ENCODE measurements at regions not wholly inside any gene's neighbourhood (a gene's known extent, or its start where the extent isn't known, plus 50 kb on each side); places are given as distances from the start of the nearest gene placed in this dataset.

- no peak overlapping the region for H3K27ac ChIP-seq
- peak in 1 of 8 experiments; percentile 94 for ATAC-seq (replicated peaks in 6 of 8)
- no peak overlapping the region for H3K4me3 ChIP-seq
- 0 to 83% (median 33%) methylated on average over 1 of the region's 1 CpG; no CpG with 5 or more reads in 7 of the 10 experiments for WGBS, 10 experiments
- H3K4me1 ChIP-seq (replicated peaks in 1 of 2) = no peaks in the 10 kb centered on the region
- in situ Hi-C loops (cut with MboI; ENCODE audit: low pct_unique_long_range_greater_than_20kb in 2 of 9, low sequenced_read_pairs in 9 of 9, unreplicated experiment in 9 of 9) = no loop called here
Observed at GRCh38 chrX:128599632-128600031, 547.4 kb upstream of the ACTRT1 start.

- ATAC-seq (replicated peaks in 6 of 8) = peak in 3 of 8 experiments; percentile 35 to 54 (median 43)
- H3K4me1 ChIP-seq (replicated peaks in 1 of 2) = no peaks in the 10 kb centered on the region
- in situ Hi-C loops (cut with MboI; ENCODE audit: low pct_unique_long_range_greater_than_20kb in 2 of 9, low sequenced_read_pairs in 9 of 9, unreplicated experiment in 9 of 9) = no loop called here
- no peak overlapping the region for H3K4me3 ChIP-seq
- no peak overlapping the region for H3K27ac ChIP-seq
- 0 to 78% (median 30%) methylated on average over 1 to 6 of the region's 6 CpGs; no CpG with 5 or more reads in 5 of the 10 experiments for WGBS, 10 experiments
Observed at GRCh38 chrX:128582036-128582435, 529.8 kb upstream of the ACTRT1 start.

- ATAC-seq (replicated peaks in 6 of 8) = peak in 3 of 8 experiments; percentile 95 to 97 (median 96)
- in situ Hi-C loops (cut with MboI; ENCODE audit: low pct_unique_long_range_greater_than_20kb in 2 of 9, low sequenced_read_pairs in 9 of 9, unreplicated experiment in 9 of 9) = no loop called here
- H3K4me3 ChIP-seq = no peak overlapping the region
- H3K27ac ChIP-seq = no peak overlapping the region
- WGBS, 10 experiments = 0 to 30% (median 0%) methylated on average over 1 to 2 of the region's 2 CpGs; no CpG with 5 or more reads in 7 of the 10 experiments
- H3K4me1 ChIP-seq (replicated peaks in 1 of 2) = no peaks in the 10 kb centered on the region
Observed at GRCh38 chrX:128581615-128582014, 529.4 kb upstream of the ACTRT1 start.

GRCh38 chrX:128543114-128543513 lies 490.9 kb upstream of the ACTRT1 start:
- in situ Hi-C loops (cut with MboI; ENCODE audit: low pct_unique_long_range_greater_than_20kb in 2 of 9, low sequenced_read_pairs in 9 of 9, unreplicated experiment in 9 of 9) = no loop called here
- H3K4me1 ChIP-seq (replicated peaks in 1 of 2) = no peaks in the 10 kb centered on the region
- no peak overlapping the region for H3K4me3 ChIP-seq
- no peak for ATAC-seq (replicated peaks in 6 of 8)
- H3K27ac ChIP-seq = no peak overlapping the region
- 83% methylated on average over 1 of the region's 5 CpGs; no CpG with 5 or more reads in 9 of the 10 experiments for WGBS, 10 experiments

GRCh38 chrX:128518508-128518907 lies 466.3 kb upstream of the ACTRT1 start:
- H3K27ac ChIP-seq = no peak overlapping the region
- 17 to 80% (median 43%) methylated on average over 1 to 2 of the region's 3 CpGs; no CpG with 5 or more reads in 6 of the 10 experiments for WGBS, 10 experiments
- H3K4me1 ChIP-seq (replicated peaks in 1 of 2) = no peaks in the 10 kb centered on the region
- in situ Hi-C loops (cut with MboI; ENCODE audit: low pct_unique_long_range_greater_than_20kb in 2 of 9, low sequenced_read_pairs in 9 of 9, unreplicated experiment in 9 of 9) = no loop called here
- ATAC-seq (replicated peaks in 6 of 8) = peak in 3 of 8 experiments; percentile 36 to 60 (median 52)
- H3K4me3 ChIP-seq = no peak overlapping the region

GRCh38 chrX:128517691-128518090 lies 465.5 kb upstream of the ACTRT1 start:
- in situ Hi-C loops (cut with MboI; ENCODE audit: low pct_unique_long_range_greater_than_20kb in 2 of 9, low sequenced_read_pairs in 9 of 9, unreplicated experiment in 9 of 9) = no loop called here
- no peaks in the 10 kb centered on the region for H3K4me1 ChIP-seq (replicated peaks in 1 of 2)
- no peak overlapping the region for H3K27ac ChIP-seq
- 0 to 33% methylated on average over 1 of the region's 3 CpGs; no CpG with 5 or more reads in 8 of the 10 experiments for WGBS, 10 experiments
- H3K4me3 ChIP-seq = no peak overlapping the region
- ATAC-seq (replicated peaks in 6 of 8) = no peak

GRCh38 chrX:128504496-128504895 lies 452.3 kb upstream of the ACTRT1 start:
- in situ Hi-C loops (cut with MboI; ENCODE audit: low pct_unique_long_range_greater_than_20kb in 2 of 9, low sequenced_read_pairs in 9 of 9, unreplicated experiment in 9 of 9) = no loop called here

GRCh38 chrX:128464116-128464515 lies 411.9 kb upstream of the ACTRT1 start:
- in situ Hi-C loops (cut with MboI; ENCODE audit: low pct_unique_long_range_greater_than_20kb in 2 of 9, low sequenced_read_pairs in 9 of 9, unreplicated experiment in 9 of 9) = no loop called here
- H3K4me1 ChIP-seq (replicated peaks in 1 of 2) = no peaks in the 10 kb centered on the region
- 25 to 100% (median 66%) methylated on average over 1 to 5 of the region's 5 CpGs; no CpG with 5 or more reads in 4 of the 10 experiments for WGBS, 10 experiments
- ATAC-seq (replicated peaks in 6 of 8) = no peak
- no peak overlapping the region for H3K4me3 ChIP-seq
- H3K27ac ChIP-seq = no peak overlapping the region

More at GRCh38 chrX:128504496-128504895, 452.3 kb upstream of the ACTRT1 start:
- ATAC-seq (replicated peaks in 6 of 8) = no peak
- H3K27ac ChIP-seq = no peak overlapping the region
- H3K4me1 ChIP-seq (replicated peaks in 1 of 2) = no peaks in the 10 kb centered on the region
- H3K4me3 ChIP-seq = no peak overlapping the region

- WGBS, 10 experiments = 0 to 60% (median 20%) methylated on average over 2 to 6 of the region's 6 CpGs; no CpG with 5 or more reads in 6 of the 10 experiments
- ATAC-seq (replicated peaks in 6 of 8) = no peak
- Histone ChIP-seq H3K4me1 (replicated peaks in 1 of 2) (no peaks in the 10 kb centered on the region), H3K27ac (no peak overlapping the region), H3K4me3 (no peak overlapping the region)
- in situ Hi-C loops (cut with MboI; ENCODE audit: low pct_unique_long_range_greater_than_20kb in 2 of 9, low sequenced_read_pairs in 9 of 9, unreplicated experiment in 9 of 9) = no loop called here
Observed at GRCh38 chrX:128460835-128461234, 408.6 kb upstream of the ACTRT1 start.

GRCh38 chrX:128458888-128459287 lies 406.7 kb upstream of the ACTRT1 start:
- no peak overlapping the region for H3K4me3 ChIP-seq
- no peak for ATAC-seq (replicated peaks in 6 of 8)
- in situ Hi-C loops (cut with MboI; ENCODE audit: low pct_unique_long_range_greater_than_20kb in 2 of 9, low sequenced_read_pairs in 9 of 9, unreplicated experiment in 9 of 9) = no loop called here
- H3K4me1 ChIP-seq (replicated peaks in 1 of 2) = no peaks in the 10 kb centered on the region
- 0 to 100% (median 53%) methylated on average over 1 to 2 of the region's 2 CpGs; no CpG with 5 or more reads in 3 of the 10 experiments for WGBS, 10 experiments
- no peak overlapping the region for H3K27ac ChIP-seq

GRCh38 chrX:128457674-128458073 lies 405.5 kb upstream of the ACTRT1 start:
- ATAC-seq (replicated peaks in 6 of 8) = no peak
- Histone ChIP-seq H3K4me3 (no peak overlapping the region), H3K4me1 (replicated peaks in 1 of 2) (no peaks in the 10 kb centered on the region), H3K27ac (no peak overlapping the region)
- in situ Hi-C loops (cut with MboI; ENCODE audit: low pct_unique_long_range_greater_than_20kb in 2 of 9, low sequenced_read_pairs in 9 of 9, unreplicated experiment in 9 of 9) = no loop called here
- WGBS, 10 experiments = 57 to 90% (median 60%) methylated on average over 1 to 2 of the region's 2 CpGs; no CpG with 5 or more reads in 7 of the 10 experiments

GRCh38 chrX:128439159-128439558 lies 387.0 kb upstream of the ACTRT1 start:
- WGBS, 10 experiments = 0 to 86% (median 31%) methylated on average over 1 to 4 of the region's 4 CpGs; no CpG with 5 or more reads in 2 of the 10 experiments
- in situ Hi-C loops (cut with MboI; ENCODE audit: low pct_unique_long_range_greater_than_20kb in 2 of 9, low sequenced_read_pairs in 9 of 9, unreplicated experiment in 9 of 9) = no loop called here
- Histone ChIP-seq H3K27ac (no peak overlapping the region), H3K4me1 (replicated peaks in 1 of 2) (no peaks in the 10 kb centered on the region), H3K4me3 (no peak overlapping the region)
- ATAC-seq (replicated peaks in 6 of 8) = no peak

- no peak overlapping the region for H3K27ac ChIP-seq
- in situ Hi-C loops (cut with MboI; ENCODE audit: low pct_unique_long_range_greater_than_20kb in 2 of 9, low sequenced_read_pairs in 9 of 9, unreplicated experiment in 9 of 9) = no loop called here
- WGBS, 10 experiments = 0 to 87% (median 23%) methylated on average over 1 to 4 of the region's 4 CpGs; no CpG with 5 or more reads in 4 of the 10 experiments
Observed at GRCh38 chrX:128438082-128438481, 385.9 kb upstream of the ACTRT1 start.

GRCh38 chrX:128436397-128437103 lies 384.3 kb upstream of the ACTRT1 start:
- Histone ChIP-seq H3K4me1 (replicated peaks in 1 of 2) (no peaks in the 10 kb centered on the region), H3K27ac (no peak overlapping the region), H3K4me3 (no peak overlapping the region)
- ATAC-seq (replicated peaks in 6 of 8) = no peak
- in situ Hi-C loops (cut with MboI; ENCODE audit: low pct_unique_long_range_greater_than_20kb in 2 of 9, low sequenced_read_pairs in 9 of 9, unreplicated experiment in 9 of 9) = no loop called here
- 21 to 100% (median 82%) methylated on average over 2 to 4 of the region's 4 CpGs; no CpG with 5 or more reads in 5 of the 10 experiments for WGBS, 10 experiments

More at GRCh38 chrX:128438082-128438481, 385.9 kb upstream of the ACTRT1 start:
- ATAC-seq (replicated peaks in 6 of 8) = no peak
- no peaks in the 10 kb centered on the region for H3K4me1 ChIP-seq (replicated peaks in 1 of 2)
- no peak overlapping the region for H3K4me3 ChIP-seq

All from motor neuron (in vitro differentiated cells).